Neuronal stem cell (in vitro differentiated cells): ENCODE measurements at regions not wholly inside any gene's neighbourhood (a gene's known extent, or its start where the extent isn't known, plus 50 kb on each side); places are given as distances from the start of the nearest gene placed in this dataset.

Experiments
- DNase-seq: peaks from one replicate; pipeline ENCODE4 v3.0.0-alpha.2; 2013; ENCODE audit warnings: low spot score
- H2AFZ ChIP-seq: one replicate; pipeline ENCODE4 v1.6.1; 2013; ENCODE audit warnings: mild to moderate bottlenecking, low read length, inconsistent platforms
- H2AK5ac ChIP-seq: 2 replicates; pipeline ENCODE4 v1.6.1; 2013; ENCODE audit warnings: low read depth, mild to moderate bottlenecking, inconsistent platforms, low read length, moderate library complexity, mixed read lengths
- H2BK120ac ChIP-seq: 2 replicates; pipeline ENCODE4 v1.6.1; 2013; ENCODE audit warnings: low read depth, mild to moderate bottlenecking, inconsistent platforms, low read length, moderate library complexity, mixed read lengths
- H2BK12ac ChIP-seq: one replicate; pipeline ENCODE4 v1.6.1; 2013; ENCODE audit warnings: low read length, inconsistent platforms
- H2BK15ac ChIP-seq: 2 replicates; pipeline ENCODE4 v1.6.1; 2013; ENCODE audit warnings: mild to moderate bottlenecking, low read length, inconsistent platforms, mixed read lengths
- H2BK5ac ChIP-seq: one replicate; pipeline ENCODE4 v1.6.1; 2013; ENCODE audit warnings: inconsistent platforms, mild to moderate bottlenecking, low read length, moderate library complexity
- H3K14ac ChIP-seq: one replicate; pipeline ENCODE4 v1.6.1; 2013; ENCODE audit warnings: low read length, inconsistent platforms
- H3K18ac ChIP-seq: 2 replicates; pipeline ENCODE4 v1.6.1; 2013; ENCODE audit warnings: low read length, inconsistent platforms
- H3K23ac ChIP-seq: 2 replicates; pipeline ENCODE4 v1.6.1; 2013; ENCODE audit warnings: low read depth, mild to moderate bottlenecking, mixed read lengths, low read length, inconsistent platforms; ENCODE audit not compliant: poor library complexity
- H3K27ac ChIP-seq: replicated peaks from 3 replicates; pipeline ENCODE4 v1.5.1; 2013; ENCODE audit warnings: low read length, inconsistent platforms
- H3K27me3 ChIP-seq, 3 experiments: 2 replicates each; pipeline ENCODE4 v1.6.1; 2013; ENCODE audit warnings: low read length in 3 of 3, mild to moderate bottlenecking in 2 of 3, inconsistent platforms in 1 of 3, low read depth in 1 of 3, mixed read lengths in 1 of 3, moderate library complexity in 1 of 3; ENCODE audit not compliant: control insufficient read depth in 3 of 3, insufficient read depth in 3 of 3
- H3K36me3 ChIP-seq, 2 donors: replicated peaks in 1 of 2; 2 replicates each; pipeline ENCODE4 v1.6.1; 2013; ENCODE audit warnings: low read length in 2 of 2; ENCODE audit not compliant: control insufficient read depth in 2 of 2, insufficient read depth in 2 of 2
- H3K4ac ChIP-seq: 2 replicates; pipeline ENCODE4 v1.6.1; 2013; ENCODE audit warnings: inconsistent platforms, mild to moderate bottlenecking, low read length, moderate library complexity
- H3K4me1 ChIP-seq, 2 donors: 1 replicate in 1 of 2; 2 replicates in 1 of 2; pipeline ENCODE4 v1.6.1; 2013; ENCODE audit warnings: low read length in 2 of 2, low read depth in 1 of 2; ENCODE audit not compliant: control insufficient read depth in 2 of 2, insufficient read depth in 1 of 2
- H3K4me2 ChIP-seq: one replicate; pipeline ENCODE4 v1.6.1; 2013; ENCODE audit warnings: mild to moderate bottlenecking, low read length, inconsistent platforms; ENCODE audit not compliant: insufficient read depth, poor library complexity, severe bottlenecking
- H3K4me3 ChIP-seq, 2 donors: 2 replicates each; pipeline ENCODE4 v1.5.1; 2013; ENCODE audit warnings: low read length in 2 of 2, mild to moderate bottlenecking in 2 of 2, inconsistent platforms in 1 of 2, moderate library complexity in 1 of 2
- H3K79me1 ChIP-seq: one replicate; pipeline ENCODE4 v1.6.1; 2013; ENCODE audit warnings: low read depth, mild to moderate bottlenecking, inconsistent platforms, low read length, moderate library complexity
- H3K9ac ChIP-seq: one replicate; pipeline ENCODE4 v1.6.1; 2013; ENCODE audit warnings: mild to moderate bottlenecking, low read depth, low read length, inconsistent platforms; ENCODE audit not compliant: poor library complexity
- H3K9me3 ChIP-seq, 2 donors: replicated peaks in 1 of 2; 2 replicates each; pipeline versions ENCODE3 to v1.6.1; 2013; ENCODE audit warnings: low read length in 2 of 2, mild to moderate bottlenecking in 2 of 2, inconsistent platforms in 1 of 2, low read depth in 1 of 2, mixed read lengths in 1 of 2, moderate library complexity in 1 of 2; ENCODE audit not compliant: control insufficient read depth in 2 of 2, insufficient read depth in 1 of 2
- H4K8ac ChIP-seq: one replicate; pipeline ENCODE4 v1.6.1; 2013; ENCODE audit warnings: low read depth, mild to moderate bottlenecking, inconsistent platforms, low read length, moderate library complexity
- H4K91ac ChIP-seq: one replicate; pipeline ENCODE4 v1.6.1; 2013; ENCODE audit warnings: low read length, low read depth, mild to moderate bottlenecking, inconsistent platforms; ENCODE audit not compliant: poor library complexity
- WGBS, 2 donors: extraction: QIAGEN DNeasy Blood & Tissue Kit; methylation state at CpG; one replicate each; pipeline ENCODE4 v1.1.7; 2013; ENCODE audit warnings: missing lambda C conversion rate in 2 of 2, mixed read lengths in 1 of 2; ENCODE audit not compliant: insufficient read length in 2 of 2, insufficient replicate concordance in 1 of 2; ENCODE audit errors: extremely low coverage in 2 of 2; 5-methylcytosine and 5-hydroxymethylcytosine counted together

GRCh38 chr15:69810431-69811354, 287.0 kb downstream of the TLE3 start:
- H3K4me3 ChIP-seq: peak overlapping the region in 1 of 2 donors; percentile 24

DNA sequence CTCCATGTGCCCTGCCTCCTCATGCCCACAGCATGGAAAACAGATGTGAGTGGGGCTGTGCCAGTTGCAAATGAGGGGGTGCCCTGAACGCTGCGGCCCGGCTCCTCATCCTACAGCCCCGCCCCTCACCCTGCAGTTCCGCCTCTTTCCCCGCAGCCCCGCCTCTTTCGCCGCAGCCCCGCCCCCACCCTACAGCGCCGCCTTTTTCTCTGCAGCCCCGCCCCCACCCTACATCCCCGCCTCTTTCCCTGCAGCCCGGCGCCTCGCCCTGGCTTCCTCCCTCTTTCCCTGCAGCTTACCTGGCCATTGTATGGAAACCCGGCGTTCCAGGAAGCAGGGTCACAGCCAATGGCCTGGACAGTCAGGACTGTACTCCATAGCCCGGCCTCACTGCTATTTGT, 284.9 kb downstream of the TLE3 start:
- WGBS, 2 donors: no CpG with 5 or more reads among the region's 20 CpGs

More at GRCh38 chr15:69810431-69811354, 287.0 kb downstream of the TLE3 start:
- Histone ChIP-seq H2BK5ac (no peak overlapping the region), H3K4ac (no peak overlapping the region), H4K91ac (no peak overlapping the region), H2AFZ (no peak overlapping the region), H2BK12ac (no peak overlapping the region), H3K36me3 (no peaks in the 10 kb centered on the region), H2BK120ac (no peak overlapping the region), H3K79me1 (no peaks in the 10 kb centered on the region), H3K9me3 (no peaks in the 10 kb centered on the region), H3K14ac (no peak overlapping the region), H2BK15ac (no peak overlapping the region), H3K23ac (no peak overlapping the region), H3K9ac (no peak overlapping the region), H4K8ac (no peak overlapping the region), H3K27me3 (peaks cover 0 to under 1% (median 0%) of the 10 kb centered on the region in 3 experiments), H2AK5ac (no peak overlapping the region), H3K18ac (peak overlapping the region; percentile 25), H3K4me2 (no peak overlapping the region), H3K4me1 (peaks cover 0 to 9% of the 10 kb centered on the region in 2 donors), H3K27ac (no peak overlapping the region)
- no CpG with 5 or more reads among the region's 14 CpGs for WGBS, 2 donors
- no peak for DNase-seq

DNA sequence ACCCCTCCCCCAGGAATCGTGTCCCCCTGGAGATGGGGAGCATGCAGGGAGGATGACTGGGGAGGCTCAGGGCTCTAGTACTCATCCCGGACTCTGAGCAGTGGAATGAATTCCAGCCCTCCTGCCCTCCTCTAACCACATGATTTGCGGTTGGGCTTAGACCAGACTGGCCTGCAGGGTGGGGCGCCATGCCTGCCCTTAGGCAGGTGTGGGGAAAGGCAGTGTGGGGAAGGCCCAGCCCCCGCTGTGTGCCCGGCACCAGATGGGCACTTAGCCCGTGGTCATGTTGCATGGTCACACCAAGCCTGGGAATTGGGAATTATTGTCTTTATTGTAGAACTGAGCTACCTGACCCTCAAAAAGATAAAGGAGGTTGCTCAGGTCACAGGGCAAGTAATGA, 283.8 kb downstream of the TLE3 start:
- WGBS, 2 donors: no CpG with 5 or more reads among the region's 7 CpGs
- H3K9me3 ChIP-seq: no peaks in the 10 kb centered on the region
- no peak overlapping the region for H2BK120ac ChIP-seq
- no peak overlapping the region for H4K91ac ChIP-seq
- no peak overlapping the region for H3K18ac ChIP-seq
- H3K27ac ChIP-seq: no peak overlapping the region
- H2AFZ ChIP-seq: no peak overlapping the region
- peaks cover 0 to 9% of the 10 kb centered on the region in 2 donors for H3K4me1 ChIP-seq
- H3K4me2 ChIP-seq: no peak overlapping the region
- no peak overlapping the region for H2BK12ac ChIP-seq
- H3K36me3 ChIP-seq: no peaks in the 10 kb centered on the region
- H2BK5ac ChIP-seq: no peak overlapping the region
- H3K14ac ChIP-seq: no peak overlapping the region
- no peak overlapping the region for H2BK15ac ChIP-seq
- peaks cover 0 to 3% (median 0%) of the 10 kb centered on the region in 3 experiments for H3K27me3 ChIP-seq
- no peak for DNase-seq
- H4K8ac ChIP-seq: no peak overlapping the region
- no peak overlapping the region for H3K4ac ChIP-seq
- no peak overlapping the region for H3K4me3 ChIP-seq
- no peaks in the 10 kb centered on the region for H3K79me1 ChIP-seq
- H3K9ac ChIP-seq: no peak overlapping the region
- no peak overlapping the region for H3K23ac ChIP-seq
- no peak overlapping the region for H2AK5ac ChIP-seq

More for the DNA sequence above, 284.9 kb downstream of the TLE3 start:
- Histone ChIP-seq H3K18ac (peak overlapping the region; percentile 7), H3K4me3 (no peak overlapping the region), H2BK12ac (no peak overlapping the region), H3K27ac (no peak overlapping the region), H3K79me1 (no peaks in the 10 kb centered on the region), H3K14ac (no peak overlapping the region), H3K4me2 (peak overlapping the region; percentile 37), H2AK5ac (no peak overlapping the region), H3K9me3 (no peaks in the 10 kb centered on the region), H2BK15ac (no peak overlapping the region), H2BK5ac (no peak overlapping the region), H3K23ac (no peak overlapping the region), H4K8ac (no peak overlapping the region), H2AFZ (no peak overlapping the region), H3K4ac (no peak overlapping the region), H3K4me1 (peaks cover 0 to 9% of the 10 kb centered on the region in 2 donors), H2BK120ac (no peak overlapping the region), H3K9ac (no peak overlapping the region), H4K91ac (no peak overlapping the region), H3K36me3 (no peaks in the 10 kb centered on the region), H3K27me3 (peaks cover 0 to 3% (median 0%) of the 10 kb centered on the region in 3 experiments)
- DNase-seq: no peak

GRCh38 chr15:69814932-69815331, 282.8 kb downstream of the TLE3 start:
- no peak for DNase-seq
- no CpG with 5 or more reads among the region's 9 CpGs for WGBS, 2 donors
- Histone ChIP-seq H3K4me3 (no peak overlapping the region), H2AK5ac (no peak overlapping the region), H3K27me3 (peaks cover 0 to 3% (median 0%) of the 10 kb centered on the region in 3 experiments), H3K36me3 (no peaks in the 10 kb centered on the region), H2BK120ac (no peak overlapping the region), H2AFZ (no peak overlapping the region), H3K14ac (no peak overlapping the region), H3K23ac (no peak overlapping the region), H3K18ac (no peak overlapping the region), H2BK15ac (peak overlapping the region; percentile 17), H4K8ac (no peak overlapping the region), H3K4ac (no peak overlapping the region), H2BK12ac (no peak overlapping the region), H3K4me2 (no peak overlapping the region), H3K27ac (no peak overlapping the region), H3K79me1 (no peaks in the 10 kb centered on the region), H3K9me3 (no peaks in the 10 kb centered on the region), H3K9ac (no peak overlapping the region), H2BK5ac (no peak overlapping the region), H4K91ac (no peak overlapping the region), H3K4me1 (peaks cover 0 to 11% of the 10 kb centered on the region in 2 donors)
